ENCODE measurements at regions not wholly inside any gene's neighbourhood (a gene's known extent, or its start where the extent isn't known, plus 50 kb on each side); places are given as distances from the start of the nearest gene placed in this dataset.

DNA sequence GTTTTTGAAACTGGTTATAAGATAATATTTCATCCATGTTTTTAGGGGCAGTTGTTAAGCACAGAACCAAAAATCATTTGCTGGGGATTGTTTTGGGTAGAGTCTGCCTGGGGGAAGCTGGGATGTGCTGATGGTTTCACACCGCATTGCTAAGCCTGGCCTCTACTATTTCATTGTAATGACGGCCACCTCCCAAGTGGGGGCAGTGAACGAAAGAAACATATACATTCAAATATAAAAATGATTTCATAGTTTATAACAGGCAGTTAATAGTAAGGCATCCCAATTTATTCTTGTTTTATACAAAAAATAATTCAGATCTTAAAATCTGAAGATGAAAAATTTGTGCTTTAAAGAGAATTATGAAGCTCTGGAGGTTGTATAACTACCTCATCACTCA, 750.8 kb downstream of the REEP3 start:
- Histone ChIP-seq H3K4me1 (ENCODE audit: control insufficient read depth in 1 of 2, insufficient read depth in 1 of 2, low read depth in 1 of 2, low read length in 1 of 2) (no peaks in the 10 kb centered on the region), H3K27me3 (no peaks in the 10 kb centered on the region), H3K36me3 (no peaks in the 10 kb centered on the region), H3K9me3 (no peaks in the 10 kb centered on the region), H3K27ac (no peak overlapping the region), H3K4me3 (ENCODE audit: low read depth in 1 of 2, low read length in 1 of 2) (no peak overlapping the region)
- TF ChIP-seq, protein P1, sequence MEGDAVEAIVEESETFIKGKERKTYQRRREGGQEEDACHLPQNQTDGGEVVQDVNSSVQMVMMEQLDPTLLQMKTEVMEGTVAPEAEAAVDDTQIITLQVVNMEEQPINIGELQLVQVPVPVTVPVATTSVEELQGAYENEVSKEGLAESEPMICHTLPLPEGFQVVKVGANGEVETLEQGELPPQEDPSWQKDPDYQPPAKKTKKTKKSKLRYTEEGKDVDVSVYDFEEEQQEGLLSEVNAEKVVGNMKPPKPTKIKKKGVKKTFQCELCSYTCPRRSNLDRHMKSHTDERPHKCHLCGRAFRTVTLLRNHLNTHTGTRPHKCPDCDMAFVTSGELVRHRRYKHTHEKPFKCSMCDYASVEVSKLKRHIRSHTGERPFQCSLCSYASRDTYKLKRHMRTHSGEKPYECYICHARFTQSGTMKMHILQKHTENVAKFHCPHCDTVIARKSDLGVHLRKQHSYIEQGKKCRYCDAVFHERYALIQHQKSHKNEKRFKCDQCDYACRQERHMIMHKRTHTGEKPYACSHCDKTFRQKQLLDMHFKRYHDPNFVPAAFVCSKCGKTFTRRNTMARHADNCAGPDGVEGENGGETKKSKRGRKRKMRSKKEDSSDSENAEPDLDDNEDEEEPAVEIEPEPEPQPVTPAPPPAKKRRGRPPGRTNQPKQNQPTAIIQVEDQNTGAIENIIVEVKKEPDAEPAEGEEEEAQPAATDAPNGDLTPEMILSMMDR (IDR thresholded peaks at IDR 0.05): no peak

DNA sequence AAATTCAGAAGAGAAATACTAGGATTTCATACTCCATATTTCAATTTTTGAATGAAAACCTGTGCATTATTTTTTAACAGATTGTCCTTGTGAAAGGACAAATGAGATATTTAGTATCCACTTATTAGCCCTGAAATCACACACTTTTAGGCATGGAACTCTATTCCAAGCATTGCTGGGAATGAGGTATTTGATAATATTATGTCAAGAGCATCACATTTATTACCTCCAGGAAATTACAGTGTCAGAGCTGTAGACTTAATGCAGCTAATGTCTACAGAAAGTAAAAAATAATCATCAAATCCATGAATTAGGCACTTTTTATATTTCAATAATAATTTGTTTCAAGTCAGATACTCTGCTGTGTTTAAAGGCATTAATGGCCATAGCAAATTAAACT, 753.8 kb downstream of the REEP3 start:
- TF ChIP-seq, protein P1 (IDR thresholded peaks at IDR 0.05): no peak
- no peaks in the 10 kb centered on the region for H3K9me3 ChIP-seq
- no peaks in the 10 kb centered on the region for H3K27me3 ChIP-seq
- H3K27ac ChIP-seq: no peak overlapping the region
- H3K4me3 ChIP-seq (ENCODE audit: low read depth in 1 of 2, low read length in 1 of 2): no peak overlapping the region
- H3K36me3 ChIP-seq: no peaks in the 10 kb centered on the region
- H3K4me1 ChIP-seq (ENCODE audit: control insufficient read depth in 1 of 2, insufficient read depth in 1 of 2, low read depth in 1 of 2, low read length in 1 of 2): no peaks in the 10 kb centered on the region

DNA sequence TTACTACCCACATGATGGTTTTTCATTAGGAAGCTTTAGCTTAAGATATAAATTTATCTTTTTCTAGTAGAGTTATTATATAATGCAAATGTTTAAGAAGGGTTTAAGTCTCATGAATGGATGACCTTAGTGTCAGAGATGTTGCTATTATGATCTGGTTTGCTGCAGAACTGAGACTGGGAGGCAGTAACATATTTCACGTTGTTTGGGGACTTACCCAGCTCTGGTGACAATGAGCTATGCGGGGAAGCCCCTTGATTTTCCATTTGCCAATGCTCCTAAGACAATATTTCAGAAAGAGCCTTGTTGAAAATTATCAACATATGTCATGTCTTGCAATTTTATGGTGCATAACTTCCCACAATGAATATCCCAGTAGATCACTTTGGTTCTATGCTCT, 754.6 kb downstream of the REEP3 start:
- no peak overlapping the region for H3K27ac ChIP-seq
- H3K4me1 ChIP-seq (ENCODE audit: control insufficient read depth in 1 of 2, insufficient read depth in 1 of 2, low read depth in 1 of 2, low read length in 1 of 2): no peaks in the 10 kb centered on the region
- no peaks in the 10 kb centered on the region for H3K27me3 ChIP-seq
- TF ChIP-seq, protein P1 (IDR thresholded peaks at IDR 0.05): no peak
- no peaks in the 10 kb centered on the region for H3K9me3 ChIP-seq
- H3K4me3 ChIP-seq (ENCODE audit: low read depth in 1 of 2, low read length in 1 of 2): no peak overlapping the region
- H3K36me3 ChIP-seq: no peaks in the 10 kb centered on the region

DNA sequence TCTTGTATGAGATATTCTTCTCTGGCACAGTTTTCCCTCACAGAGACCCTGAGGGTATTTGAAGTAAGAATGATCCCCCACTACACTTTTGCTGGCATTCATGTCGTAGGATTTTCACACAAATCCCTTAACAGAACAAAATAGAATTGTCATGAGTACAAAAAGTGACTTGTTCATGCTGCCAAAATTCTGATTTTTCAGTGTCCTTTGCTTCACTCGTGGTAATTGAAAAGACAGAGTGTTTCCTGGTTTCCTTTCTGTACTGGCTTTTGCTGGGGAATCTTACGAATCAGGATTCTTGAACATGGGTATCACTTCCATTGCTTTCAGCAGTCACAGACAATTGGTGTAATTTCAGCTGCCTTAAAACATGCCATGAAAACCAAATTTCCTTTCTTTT, 756.3 kb downstream of the REEP3 start:
- no peak overlapping the region for H3K4me3 ChIP-seq (ENCODE audit: low read depth in 1 of 2, low read length in 1 of 2)
- H3K27me3 ChIP-seq: no peaks in the 10 kb centered on the region
- H3K27ac ChIP-seq: no peak overlapping the region
- no peaks in the 10 kb centered on the region for H3K36me3 ChIP-seq
- no peaks in the 10 kb centered on the region for H3K4me1 ChIP-seq (ENCODE audit: control insufficient read depth in 1 of 2, insufficient read depth in 1 of 2, low read depth in 1 of 2, low read length in 1 of 2)
- TF ChIP-seq, protein P1 (IDR thresholded peaks at IDR 0.05): no peak
- no peaks in the 10 kb centered on the region for H3K9me3 ChIP-seq

DNA sequence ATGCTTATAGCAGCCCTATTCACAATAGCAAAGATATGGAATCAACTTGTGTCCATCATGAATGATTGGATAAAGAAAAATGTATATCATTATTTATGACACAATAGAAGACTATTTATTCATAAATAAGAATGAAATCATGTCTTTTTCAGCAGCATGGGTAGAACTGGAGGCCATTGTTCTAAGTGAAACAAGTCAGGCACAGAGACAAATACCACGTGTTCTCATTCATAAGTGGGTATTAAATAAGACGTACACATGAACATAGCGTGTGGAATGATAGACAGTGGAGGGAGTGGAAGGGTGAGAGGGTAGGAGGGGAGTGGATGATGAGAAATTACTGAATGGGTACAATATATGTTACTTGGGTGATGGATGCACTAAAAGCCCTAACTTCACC, 762.4 kb downstream of the REEP3 start:
- Histone ChIP-seq H3K27me3 (no peaks in the 10 kb centered on the region), H3K27ac (no peak overlapping the region), H3K4me3 (ENCODE audit: low read depth in 1 of 2, low read length in 1 of 2) (no peak overlapping the region), H3K4me1 (ENCODE audit: control insufficient read depth in 1 of 2, insufficient read depth in 1 of 2, low read depth in 1 of 2, low read length in 1 of 2) (no peaks in the 10 kb centered on the region), H3K36me3 (no peaks in the 10 kb centered on the region), H3K9me3 (no peaks in the 10 kb centered on the region)
- TF ChIP-seq, protein P1 (IDR thresholded peaks at IDR 0.05): no peak

DNA sequence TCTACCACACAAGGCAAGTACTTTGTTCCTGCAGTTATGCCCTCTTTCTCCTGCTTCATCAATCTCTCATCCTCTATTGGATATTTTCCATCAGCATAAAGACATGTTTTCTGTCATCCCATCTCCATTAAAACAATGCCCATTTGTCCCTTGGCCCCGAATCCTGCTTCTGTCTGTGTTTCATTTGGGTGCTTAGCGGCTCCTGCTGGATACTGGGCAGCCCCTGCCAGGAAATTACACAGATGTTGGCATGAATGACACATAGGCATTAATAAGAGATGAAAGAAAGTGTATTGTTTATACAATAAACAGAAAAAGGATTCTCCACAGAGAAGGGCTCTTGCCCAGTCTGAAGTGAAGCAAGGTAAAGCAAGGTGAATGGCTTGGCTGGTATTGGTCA, 765.3 kb downstream of the REEP3 start:
- Histone ChIP-seq H3K27me3 (no peaks in the 10 kb centered on the region), H3K9me3 (no peaks in the 10 kb centered on the region), H3K36me3 (no peaks in the 10 kb centered on the region), H3K4me3 (ENCODE audit: low read depth in 1 of 2, low read length in 1 of 2) (no peak overlapping the region), H3K27ac (no peak overlapping the region), H3K4me1 (ENCODE audit: control insufficient read depth in 1 of 2, insufficient read depth in 1 of 2, low read depth in 1 of 2, low read length in 1 of 2) (no peaks in the 10 kb centered on the region)
- TF ChIP-seq, protein P1 (IDR thresholded peaks at IDR 0.05): no peak
